Bronchial epithelial cell (primary cell): ENCODE measurements at regions not wholly inside any gene's neighbourhood (a gene's known extent, or its start where the extent isn't known, plus 50 kb on each side); places are given as distances from the start of the nearest gene placed in this dataset.

ENCODE experiments used
- DNase-seq: peaks from one replicate; pipeline ENCODE4 v3.0.0-alpha.2; 2010; ENCODE audit warnings: low read depth
- FAIRE-seq: peaks from 2 replicates; lab custom pipeline; 2011; peaks lifted over from hg19 to GRCh38; lab: Jason Lieb, UNC
- H3K27me3 ChIP-seq: 2 replicates; pipeline ENCODE4 v1.5.1; 2011; ENCODE audit warnings: low read length; ENCODE audit not compliant: control insufficient read depth, insufficient read depth
- H3K36me3 ChIP-seq: 2 replicates; pipeline ENCODE4 v1.5.1; 2011; ENCODE audit warnings: low read length; ENCODE audit not compliant: control insufficient read depth, insufficient read depth
- H3K4me3 ChIP-seq: 2 replicates; pipeline ENCODE4 v1.5.1; 2011; ENCODE audit warnings: mild to moderate bottlenecking, low read depth, low read length, control low read depth
- CTCF ChIP-seq: IDR thresholded peaks from 2 replicates; pipeline ENCODE4 v1.5.1; 2011; ENCODE audit warnings: mild to moderate bottlenecking, moderate library complexity, low read length, control low read depth, inconsistent platforms; ENCODE audit not compliant: insufficient read depth, severe bottlenecking

GRCh38 chr15:46471096-46471495 is 836.3 kb downstream of the SQOR start:
- FAIRE-seq (no peak), DNase-seq (no peak)
- Histone ChIP-seq H3K36me3 (no peaks in the 10 kb centered on the region), H3K27me3 (no peaks in the 10 kb centered on the region), H3K4me3 (no peak overlapping the region)
- no peak for TF ChIP-seq CTCF

- Histone ChIP-seq H3K36me3 (no peaks in the 10 kb centered on the region), H3K4me3 (no peak overlapping the region), H3K27me3 (no peaks in the 10 kb centered on the region)
- no peak for TF ChIP-seq CTCF
- peak; percentile 13 for DNase-seq
- no peak for FAIRE-seq
Observed at GRCh38 chr15:46489276-46489675, 854.4 kb downstream of the SQOR start.

- no peaks in the 10 kb centered on the region for H3K27me3 ChIP-seq
- DNase-seq (no peak), FAIRE-seq (no peak)
- TF ChIP-seq CTCF = no peak
- H3K36me3 ChIP-seq = no peaks in the 10 kb centered on the region
- H3K4me3 ChIP-seq = no peak overlapping the region
Observed at GRCh38 chr15:46496491-46497115, 861.8 kb downstream of the SQOR start.

- Histone ChIP-seq H3K36me3 (no peaks in the 10 kb centered on the region), H3K4me3 (no peak overlapping the region), H3K27me3 (no peaks in the 10 kb centered on the region)
- peak; percentile 1 for DNase-seq
- no peak for TF ChIP-seq CTCF
- no peak for FAIRE-seq
Observed at GRCh38 chr15:46502667-46503066, 867.8 kb downstream of the SQOR start.

GRCh38 chr15:46518381-46518780 is 883.6 kb downstream of the SQOR start:
- Histone ChIP-seq H3K27me3 (no peaks in the 10 kb centered on the region), H3K4me3 (no peak overlapping the region), H3K36me3 (no peaks in the 10 kb centered on the region)
- FAIRE-seq = no peak
- no peak for TF ChIP-seq CTCF
- DNase-seq = no peak

GRCh38 chr15:46523701-46524100 is 888.9 kb downstream of the SQOR start:
- no peak for DNase-seq
- Histone ChIP-seq H3K36me3 (no peaks in the 10 kb centered on the region), H3K4me3 (no peak overlapping the region), H3K27me3 (no peaks in the 10 kb centered on the region)
- no peak for TF ChIP-seq CTCF
- no peak for FAIRE-seq
